ENCODE measurements at regions not wholly inside any gene's neighbourhood (a gene's known extent, or its start where the extent isn't known, plus 50 kb on each side); places are given as distances from the start of the nearest gene placed in this dataset.

- TF ChIP-seq CTCF (IDR thresholded peaks at IDR 0.05; ENCODE audit: insufficient read depth, low read length) (no peak), POLR2AphosphoS5 (IDR thresholded peaks at IDR 0.05; ENCODE audit: low read depth) (no peak), GABPA (IDR thresholded peaks at IDR 0.05; ENCODE audit: low read depth) (no peak)
These were observed 74.2 kb downstream of the TSPAN17 start for GRCh38 chr5:176721509-176721908.

Data from HL-60 (cell line).